ENCODE measurements at regions not wholly inside any gene's neighbourhood (a gene's known extent, or its start where the extent isn't known, plus 50 kb on each side); places are given as distances from the start of the nearest gene placed in this dataset.

- no peak for TF ChIP-seq CTCF (IDR thresholded peaks at IDR 0.05)
- no peak for TF ChIP-seq POLR2A (IDR thresholded peaks at IDR 0.05)
- TF ChIP-seq POLR2AphosphoS5 (IDR thresholded peaks at IDR 0.05) = no peak
Observed at GRCh38 chr19:32257326-32258073, 87.9 kb upstream of the ZNF507 start.

All from transverse colon (tissue), 4 donors.